Panc1 (cell line): ENCODE measurements at regions not wholly inside any gene's neighbourhood (a gene's known extent, or its start where the extent isn't known, plus 50 kb on each side); places are given as distances from the start of the nearest gene placed in this dataset.

ENCODE experiments used
- ATAC-seq: fragments of 200-7000 bp; cut with Tn5 transposase; 2 replicates; pipeline ENCODE4 v1.9.1; 2020; ENCODE audit warnings: mild to moderate bottlenecking, moderate library complexity
- BruUV-seq: library from RNA; stranded (reverse); fragments of 400-500 nt; replicated peaks from 2 replicates; lab custom pipeline; 2021; lab: Mats Ljungman, UMichigan
- CTCF ChIA-PET: fragments of 300-600 bp; sonication (Branson Sonifier 250); formaldehyde crosslinking; loops from one replicate; lab custom pipeline; 2022; ENCODE audit warnings: antibody characterized with exemption; lab: Charles Lee
- POLR2A ChIA-PET: fragments of 300-600 bp; sonication (Branson Sonifier 250); formaldehyde crosslinking; loops from one replicate; lab custom pipeline; 2022; ENCODE audit warnings: antibody characterized with exemption; lab: Charles Lee
- DNase-seq: peaks from one replicate; pipeline ENCODE4 v3.0.0-alpha.2; 2010; ENCODE audit warnings: low read depth, low spot score
- H3K27ac ChIP-seq: 2 replicates; pipeline ENCODE4 v1.5.1; 2011; ENCODE audit warnings: mild to moderate bottlenecking, low read length, inconsistent platforms
- H3K27me3 ChIP-seq: fragments of 200-500 bp; sonication (Bioruptor generic); 2 replicates; pipeline ENCODE4 v1.6.0; 2014; ENCODE audit warnings: low read length, inconsistent platforms; ENCODE audit not compliant: control insufficient read depth, insufficient read depth
- H3K36me3 ChIP-seq: fragments of 200-500 bp; sonication (Bioruptor generic); 2 replicates; pipeline ENCODE4 v1.5.1; 2014; ENCODE audit warnings: inconsistent platforms, mild to moderate bottlenecking, low read length, moderate library complexity; ENCODE audit not compliant: control insufficient read depth, insufficient read depth
- H3K4me1 ChIP-seq: 2 replicates; pipeline ENCODE4 v1.5.1; 2011; ENCODE audit warnings: inconsistent platforms, mild to moderate bottlenecking, low read length, moderate library complexity; ENCODE audit not compliant: control insufficient read depth, insufficient read depth
- H3K4me3 ChIP-seq, 2 experiments: 2 replicates each; pipeline ENCODE4 v1.5.1; 2011 to 2012; ENCODE audit warnings: low read depth in 2 of 2, low read length in 2 of 2, mild to moderate bottlenecking in 2 of 2, inconsistent platforms in 1 of 2, moderate library complexity in 1 of 2
- H3K9me3 ChIP-seq: fragments of 200-500 bp; sonication (Bioruptor generic); 2 replicates; pipeline ENCODE4 v1.5.1; 2014; ENCODE audit warnings: low read depth, mild to moderate bottlenecking, inconsistent platforms, low read length, moderate library complexity; ENCODE audit not compliant: control insufficient read depth, insufficient read depth
- CTCF ChIP-seq: fragments of 450-650 bp; IDR thresholded peaks from 2 replicates; pipeline ENCODE4 v1.5.1; 2017; ENCODE audit warnings: mild to moderate bottlenecking
- POLR2AphosphoS5 ChIP-seq: IDR thresholded peaks from 2 replicates; pipeline ENCODE4 v1.6.1; 2012; ENCODE audit warnings: mild to moderate bottlenecking, low read depth, low read length, moderate library complexity
- SIN3A ChIP-seq: IDR thresholded peaks from 2 replicates; pipeline ENCODE4 v1.6.1; 2012; ENCODE audit warnings: low read depth, mild to moderate bottlenecking, low read length, moderate library complexity, borderline replicate concordance; ENCODE audit not compliant: insufficient read depth
- TCF7L2 ChIP-seq: IDR thresholded peaks from 2 replicates; pipeline ENCODE4 v1.6.1; 2011; ENCODE audit warnings: mild to moderate bottlenecking, low read depth, low read length, inconsistent platforms
- in situ Hi-C: cut with HindIII; loops from 2 replicates; pipeline ENCODE4 v1.10.0; 2016; ENCODE audit warnings: low sequenced_read_pairs, low pct_unique_long_range_greater_than_20kb
- intact Hi-C: fragments of 100-400 bp; cut with micrococcal nuclease; formaldehyde crosslinking; loops from one replicate; pipeline ENCODE4 v1.10.0; 2022; ENCODE audit not compliant: unreplicated experiment
- TF ChIP-seq, protein P1 (sequence below), 2 experiments: IDR thresholded peaks; 2 replicates each; pipeline ENCODE4 v1.6.1; 2011 to 2012; ENCODE audit warnings: low read depth in 2 of 2, control low read depth in 1 of 2, low read length in 1 of 2, mild to moderate bottlenecking in 1 of 2, moderate library complexity in 1 of 2; ENCODE audit not compliant: insufficient read depth in 1 of 2

DNA sequence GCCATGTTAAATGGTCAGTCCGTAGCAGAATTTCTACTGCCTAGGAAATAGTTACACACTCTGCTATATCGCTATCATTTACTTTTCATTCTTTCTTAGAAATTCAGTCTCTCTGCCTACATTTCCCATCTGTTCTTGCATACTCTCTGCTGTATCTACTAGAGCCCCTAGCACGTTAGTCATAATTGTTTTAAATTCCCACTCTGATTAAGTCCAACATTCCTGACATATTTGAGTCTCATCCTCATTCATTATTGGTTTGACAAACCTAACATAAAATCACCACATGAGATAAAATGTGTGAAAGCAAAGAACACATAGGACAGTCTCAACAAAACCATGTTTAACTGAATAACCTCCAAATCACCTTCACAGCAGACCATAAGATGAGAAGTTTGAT lies 513.6 kb downstream of the PLPP3 start:
- POLR2A ChIA-PET, result no interaction called here
- ATAC-seq (no peak), DNase-seq (no peak)
- no peak overlapping the region for H3K4me3 ChIP-seq
- in situ Hi-C loops, result no loop called here
- CTCF ChIA-PET, result no interaction called here
- no peaks in the 10 kb centered on the region for H3K36me3 ChIP-seq
- intact Hi-C loops, result no loop called here
- H3K9me3 ChIP-seq, result no peaks in the 10 kb centered on the region
- BruUV-seq, result no TSS peak
- no peak overlapping the region for H3K27ac ChIP-seq
- no peaks in the 10 kb centered on the region for H3K4me1 ChIP-seq
- no peaks in the 10 kb centered on the region for H3K27me3 ChIP-seq
- no peak for TF ChIP-seq TCF7L2
- TF ChIP-seq, protein P1, sequence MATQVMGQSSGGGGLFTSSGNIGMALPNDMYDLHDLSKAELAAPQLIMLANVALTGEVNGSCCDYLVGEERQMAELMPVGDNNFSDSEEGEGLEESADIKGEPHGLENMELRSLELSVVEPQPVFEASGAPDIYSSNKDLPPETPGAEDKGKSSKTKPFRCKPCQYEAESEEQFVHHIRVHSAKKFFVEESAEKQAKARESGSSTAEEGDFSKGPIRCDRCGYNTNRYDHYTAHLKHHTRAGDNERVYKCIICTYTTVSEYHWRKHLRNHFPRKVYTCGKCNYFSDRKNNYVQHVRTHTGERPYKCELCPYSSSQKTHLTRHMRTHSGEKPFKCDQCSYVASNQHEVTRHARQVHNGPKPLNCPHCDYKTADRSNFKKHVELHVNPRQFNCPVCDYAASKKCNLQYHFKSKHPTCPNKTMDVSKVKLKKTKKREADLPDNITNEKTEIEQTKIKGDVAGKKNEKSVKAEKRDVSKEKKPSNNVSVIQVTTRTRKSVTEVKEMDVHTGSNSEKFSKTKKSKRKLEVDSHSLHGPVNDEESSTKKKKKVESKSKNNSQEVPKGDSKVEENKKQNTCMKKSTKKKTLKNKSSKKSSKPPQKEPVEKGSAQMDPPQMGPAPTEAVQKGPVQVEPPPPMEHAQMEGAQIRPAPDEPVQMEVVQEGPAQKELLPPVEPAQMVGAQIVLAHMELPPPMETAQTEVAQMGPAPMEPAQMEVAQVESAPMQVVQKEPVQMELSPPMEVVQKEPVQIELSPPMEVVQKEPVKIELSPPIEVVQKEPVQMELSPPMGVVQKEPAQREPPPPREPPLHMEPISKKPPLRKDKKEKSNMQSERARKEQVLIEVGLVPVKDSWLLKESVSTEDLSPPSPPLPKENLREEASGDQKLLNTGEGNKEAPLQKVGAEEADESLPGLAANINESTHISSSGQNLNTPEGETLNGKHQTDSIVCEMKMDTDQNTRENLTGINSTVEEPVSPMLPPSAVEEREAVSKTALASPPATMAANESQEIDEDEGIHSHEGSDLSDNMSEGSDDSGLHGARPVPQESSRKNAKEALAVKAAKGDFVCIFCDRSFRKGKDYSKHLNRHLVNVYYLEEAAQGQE (IDR thresholded peaks at IDR 0.05; ENCODE audit: insufficient read depth in 1 of 2, low read depth in 2 of 2, low read length in 1 of 2), result no peak
- no peak for TF ChIP-seq POLR2AphosphoS5
- TF ChIP-seq SIN3A, result no peak
- TF ChIP-seq CTCF, result no peak

DNA sequence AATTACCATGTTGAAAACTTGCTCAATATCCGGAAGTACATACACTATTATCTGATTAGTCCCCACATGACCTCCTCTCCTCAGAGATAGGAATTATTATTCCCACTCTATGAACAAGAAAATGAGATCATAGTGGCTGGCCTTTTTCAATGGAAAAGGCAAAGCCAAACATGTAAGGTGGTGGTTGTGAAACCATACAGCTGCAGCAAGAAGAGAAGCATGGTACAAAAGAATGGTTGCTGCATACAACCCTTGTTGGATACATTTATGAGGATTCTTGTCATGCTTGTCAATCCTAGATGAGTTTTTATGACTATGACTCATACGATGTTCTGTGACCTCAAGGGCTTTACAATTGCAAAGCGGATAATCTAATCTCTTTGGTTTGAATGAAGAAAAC lies 514.7 kb downstream of the PLPP3 start:
- ChIA-PET POLR2A (interaction anchor here (0.5 kb wide), 1 partner anchor 79 kb away, joined by 3 read pairs; no protein-coding TSS in a partner anchor), CTCF (no interaction called here)
- Histone ChIP-seq H3K36me3 (no peaks in the 10 kb centered on the region), H3K4me3 (no peak overlapping the region), H3K27ac (no peak overlapping the region), H3K9me3 (no peaks in the 10 kb centered on the region), H3K4me1 (no peaks in the 10 kb centered on the region), H3K27me3 (no peaks in the 10 kb centered on the region)
- intact Hi-C loops, result no loop called here
- in situ Hi-C loops, result no loop called here
- ATAC-seq (0 out of 2 replicates have a peak, but pooled peaks have one; percentile 42), DNase-seq (no peak)
- no peak for TF ChIP-seq SIN3A
- TF ChIP-seq CTCF, result no peak
- TF ChIP-seq TCF7L2, result no peak
- TF ChIP-seq, protein P1 (IDR thresholded peaks at IDR 0.05; ENCODE audit: insufficient read depth in 1 of 2, low read depth in 2 of 2, low read length in 1 of 2), result no peak
- no peak for TF ChIP-seq POLR2AphosphoS5
- BruUV-seq, result no TSS peak
